CD4-positive, alpha-beta memory T cell (primary cell): ENCODE measurements at regions not wholly inside any gene's neighbourhood (a gene's known extent, or its start where the extent isn't known, plus 50 kb on each side); places are given as distances from the start of the nearest gene placed in this dataset.
"Not testable (repeated sequence)": the region's sequence is repeated elsewhere in the genome, so short reads cannot be mapped to it uniquely, and the experiment has no call there.

Experiments
- CTCF ChIA-PET: fragments of 350-600 bp; sonication (Branson Sonifier 250); formaldehyde crosslinking; loops from one replicate; lab custom pipeline; 2021; ENCODE audit warnings: inconsistent platforms; ENCODE audit not compliant: partially characterized antibody; lab: Charles Lee
- POLR2A ChIA-PET: fragments of 350-600 bp; sonication (Branson Sonifier 250); formaldehyde crosslinking; loops from one replicate; lab custom pipeline; 2021; ENCODE audit not compliant: partially characterized antibody; lab: Charles Lee
- DNase-seq, 5 donors: peaks; one replicate each; pipeline versions ENCODE4 v3.0.0 to v3.0.0-alpha.2; 2020 to 2022; ENCODE audit warnings: mixed read lengths in 1 of 5
- H3K27ac ChIP-seq: one replicate; pipeline ENCODE4 v1.7.0; 2013; ENCODE audit warnings: low read depth, low read length
- H3K27me3 ChIP-seq: 2 replicates; pipeline ENCODE4 v1.7.0; 2013; ENCODE audit warnings: mild to moderate bottlenecking, low read length, moderate library complexity; ENCODE audit not compliant: insufficient read depth
- H3K36me3 ChIP-seq: 2 replicates; pipeline ENCODE4 v1.7.0; 2013; ENCODE audit warnings: mild to moderate bottlenecking, low read length, moderate library complexity; ENCODE audit not compliant: insufficient read depth
- H3K4me1 ChIP-seq: 2 replicates; pipeline ENCODE4 v1.7.0; 2013; ENCODE audit warnings: mild to moderate bottlenecking, low read length, moderate library complexity; ENCODE audit not compliant: insufficient read depth
- H3K4me3 ChIP-seq, 2 donors: one replicate each; pipeline ENCODE4 v1.7.0; 2013; ENCODE audit warnings: low read length in 2 of 2, mild to moderate bottlenecking in 1 of 2
- H3K9me3 ChIP-seq, 2 donors: one replicate each; pipeline ENCODE4 v1.7.0; 2013; ENCODE audit warnings: low read length in 2 of 2, control low read depth in 1 of 2; ENCODE audit not compliant: control insufficient read depth in 1 of 2
- H3K27ac Mint-ChIP-seq, 7 donors: one replicate each; pipeline ENCODE4 v1.8.0; 2020 to 2021; ENCODE audit warnings: mixed read lengths in 7 of 7, mild to moderate bottlenecking in 6 of 7, inconsistent platforms in 3 of 7, moderate library complexity in 3 of 7
- H3K27me3 Mint-ChIP-seq, 2 donors: one replicate each; pipeline ENCODE4 v1.8.0; 2020 to 2021; ENCODE audit warnings: mixed read lengths in 2 of 2
- H3K36me3 Mint-ChIP-seq, 2 donors: one replicate each; pipeline ENCODE4 v1.8.0; 2020 to 2021; ENCODE audit warnings: mixed read lengths in 2 of 2, inconsistent platforms in 1 of 2, mild to moderate bottlenecking in 1 of 2
- H3K4me1 Mint-ChIP-seq, 4 donors: one replicate each; pipeline ENCODE4 v1.8.0; 2020 to 2021; ENCODE audit warnings: mixed read lengths in 4 of 4, mild to moderate bottlenecking in 1 of 4
- H3K4me3 Mint-ChIP-seq, 8 donors: one replicate each; pipeline ENCODE4 v1.8.0; 2020 to 2021; ENCODE audit warnings: mixed read lengths in 8 of 8, mild to moderate bottlenecking in 7 of 8, moderate library complexity in 6 of 8, inconsistent platforms in 3 of 8
- H3K9me3 Mint-ChIP-seq, 8 donors: one replicate each; pipeline ENCODE4 v1.8.0; 2020 to 2021; ENCODE audit warnings: mixed read lengths in 8 of 8, mild to moderate bottlenecking in 5 of 8, inconsistent platforms in 3 of 8, moderate library complexity in 1 of 8
- intact Hi-C: fragments of 100-400 bp; cut with micrococcal nuclease; formaldehyde crosslinking; loops from one replicate; pipeline ENCODE4 v1.15.1; 2023

DNA sequence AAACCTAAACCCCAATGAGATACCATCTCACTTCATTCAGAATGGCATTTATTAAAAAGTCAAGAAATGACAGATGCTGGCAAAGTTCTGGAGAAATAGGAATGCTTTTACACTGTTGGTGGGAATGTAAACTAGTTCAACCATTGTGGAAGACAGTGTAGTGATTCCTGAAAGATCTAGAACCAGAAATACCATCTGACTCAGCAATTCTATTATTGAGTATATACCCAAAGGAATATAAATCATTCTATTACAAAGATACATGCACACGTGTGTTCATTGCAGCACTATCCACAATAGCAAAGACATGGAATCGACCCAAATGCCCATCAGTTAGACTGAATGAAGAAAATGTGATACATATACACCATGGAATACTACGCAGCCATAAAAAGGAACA, 109.6 kb upstream of the PRKG2 start:
- H3K9me3 Mint-ChIP-seq, CTCF ChIA-PET, intact Hi-C loops, H3K4me3 ChIP-seq, H3K4me1 Mint-ChIP-seq, H3K36me3 Mint-ChIP-seq, DNase-seq, H3K27me3 Mint-ChIP-seq, H3K27me3 ChIP-seq, H3K36me3 ChIP-seq, H3K4me1 ChIP-seq, POLR2A ChIA-PET, H3K27ac Mint-ChIP-seq, H3K4me3 Mint-ChIP-seq, H3K9me3 ChIP-seq, H3K27ac ChIP-seq: not testable (repeated sequence)

DNA sequence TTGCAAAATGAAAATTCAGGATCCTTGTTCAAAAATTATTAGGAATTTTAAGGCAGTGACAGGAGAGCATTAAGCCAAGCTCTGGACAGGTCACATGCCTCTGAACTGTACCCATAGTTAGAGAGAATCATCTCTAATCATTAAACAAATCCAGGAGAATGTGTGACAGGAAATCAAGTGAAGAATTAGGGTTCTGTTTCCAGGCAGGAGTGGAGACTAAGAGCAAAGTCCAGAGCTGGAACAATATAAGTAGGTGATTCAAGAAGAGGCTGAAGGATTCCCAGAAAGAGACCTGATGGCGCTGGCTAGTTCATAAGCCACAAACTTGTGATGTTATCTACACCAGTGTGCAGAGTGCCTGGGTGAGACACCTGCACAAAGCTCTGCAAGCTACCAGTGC, 104.6 kb upstream of the PRKG2 start:
- H3K36me3 ChIP-seq = no peaks in the 10 kb centered on the region
- no peaks in the 10 kb centered on the region for H3K9me3 ChIP-seq
- peaks cover 5% of the 10 kb centered on the region in 2 donors for H3K27me3 Mint-ChIP-seq
- no peaks in the 10 kb centered on the region for H3K4me1 ChIP-seq
- no peak overlapping the region for H3K4me3 ChIP-seq
- POLR2A ChIA-PET = no interaction called here
- CTCF ChIA-PET = no interaction called here
- H3K36me3 Mint-ChIP-seq = no peaks in the 10 kb centered on the region
- no peak overlapping the region for H3K4me3 Mint-ChIP-seq
- DNase-seq = no peak
- H3K4me1 Mint-ChIP-seq = no peaks in the 10 kb centered on the region
- H3K27me3 ChIP-seq = no peaks in the 10 kb centered on the region
- H3K9me3 Mint-ChIP-seq = peaks cover 0 to 6% (median 0%) of the 10 kb centered on the region in 8 donors
- intact Hi-C loops = no loop called here
- H3K27ac Mint-ChIP-seq = no peak overlapping the region
- no peak overlapping the region for H3K27ac ChIP-seq

DNA sequence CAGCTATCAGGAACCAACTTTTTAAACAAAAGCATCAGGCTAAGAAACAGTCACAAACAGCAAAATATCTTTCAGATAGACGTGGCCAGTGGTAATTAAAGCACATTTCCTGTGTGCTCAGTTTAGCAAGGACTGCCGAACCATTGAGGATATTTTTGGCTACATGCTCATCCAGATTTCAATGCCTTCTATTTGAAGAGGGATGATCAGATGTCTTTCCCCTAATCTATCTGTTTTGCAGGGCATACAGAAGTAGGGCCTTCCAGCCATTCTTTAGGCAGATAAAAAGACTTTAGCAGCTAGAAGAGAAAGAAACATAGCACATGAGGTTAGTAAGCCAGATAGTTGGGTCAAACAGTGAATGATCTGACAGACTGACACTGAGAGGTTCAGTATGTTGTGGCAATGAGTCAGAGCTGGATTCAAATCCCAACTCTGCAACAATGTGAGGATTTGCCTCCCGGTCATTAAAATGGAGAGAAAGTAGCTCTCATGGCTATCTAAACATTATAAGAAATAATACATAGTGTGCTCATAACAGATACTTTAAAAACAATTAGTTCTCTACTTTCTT, 100.0 kb upstream of the PRKG2 start:
- Mint-ChIP-seq H3K9me3 (peaks cover 0 to 3% (median 0%) of the 10 kb centered on the region in 8 donors), H3K27ac (no peak overlapping the region), H3K27me3 (peaks cover 0 to 2% of the 10 kb centered on the region in 2 donors), H3K4me3 (no peak overlapping the region), H3K36me3 (no peaks in the 10 kb centered on the region), H3K4me1 (no peaks in the 10 kb centered on the region)
- H3K36me3 ChIP-seq = no peaks in the 10 kb centered on the region
- no peak for DNase-seq
- H3K4me3 ChIP-seq = no peak overlapping the region
- no peak overlapping the region for H3K27ac ChIP-seq
- POLR2A ChIA-PET = no interaction called here
- intact Hi-C loops = no loop called here
- no peaks in the 10 kb centered on the region for H3K9me3 ChIP-seq
- CTCF ChIA-PET = interaction anchor here (1.2 kb wide), 1 partner anchor 37 kb away, joined by 3 read pairs; no protein-coding TSS in a partner anchor
- H3K27me3 ChIP-seq = no peaks in the 10 kb centered on the region
- H3K4me1 ChIP-seq = no peaks in the 10 kb centered on the region

DNA sequence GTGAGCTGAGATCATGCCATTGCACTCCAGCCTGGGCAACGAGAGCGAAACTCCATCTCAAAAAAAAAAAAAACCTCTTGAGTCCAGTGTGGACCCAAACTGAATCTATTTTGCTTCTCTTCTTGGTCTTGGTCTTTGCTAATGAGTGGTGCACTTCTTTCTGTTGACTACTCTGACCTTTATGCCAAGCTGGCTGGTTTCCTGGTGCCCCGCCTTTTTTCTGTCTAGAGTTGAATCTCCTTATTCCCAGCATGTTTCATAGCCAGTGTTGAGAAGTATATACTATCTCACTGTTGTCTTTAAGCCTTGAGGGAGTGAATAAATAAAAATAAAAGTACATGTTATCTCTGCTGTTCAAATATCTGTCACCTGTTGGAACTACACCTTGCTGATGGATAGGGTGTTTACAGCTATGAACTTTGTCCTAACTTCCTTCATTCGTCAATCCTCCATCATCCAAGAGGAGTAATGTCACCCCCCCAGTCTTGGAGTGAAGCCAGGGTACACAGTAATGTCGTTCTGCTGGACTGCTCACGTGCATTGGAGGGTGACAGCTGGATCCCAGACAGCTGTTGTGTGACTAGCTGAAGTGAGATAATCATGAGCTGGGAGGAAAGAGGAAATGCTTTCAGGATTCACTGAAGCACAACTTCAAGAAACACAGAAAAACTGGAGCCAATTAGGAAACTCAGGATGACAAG, 99.3 kb upstream of the PRKG2 start:
- intact Hi-C loops = no loop called here
- H3K36me3 ChIP-seq = no peaks in the 10 kb centered on the region
- Mint-ChIP-seq H3K27me3 (peaks cover 0 to 2% of the 10 kb centered on the region in 2 donors), H3K27ac (no peak overlapping the region), H3K9me3 (peaks cover 0 to 3% (median 0%) of the 10 kb centered on the region in 8 donors), H3K4me1 (no peaks in the 10 kb centered on the region), H3K36me3 (no peaks in the 10 kb centered on the region), H3K4me3 (no peak overlapping the region)
- DNase-seq = no peak
- no peaks in the 10 kb centered on the region for H3K9me3 ChIP-seq
- CTCF ChIA-PET = interaction anchor here (1.1 to 1.2 kb wide), 2 partner anchors 38 kb away, joined by 3 read pairs; no protein-coding TSS in a partner anchor
- H3K4me1 ChIP-seq = no peaks in the 10 kb centered on the region
- H3K27ac ChIP-seq = no peak overlapping the region
- no peaks in the 10 kb centered on the region for H3K27me3 ChIP-seq
- no peak overlapping the region for H3K4me3 ChIP-seq
- POLR2A ChIA-PET = no interaction called here

DNA sequence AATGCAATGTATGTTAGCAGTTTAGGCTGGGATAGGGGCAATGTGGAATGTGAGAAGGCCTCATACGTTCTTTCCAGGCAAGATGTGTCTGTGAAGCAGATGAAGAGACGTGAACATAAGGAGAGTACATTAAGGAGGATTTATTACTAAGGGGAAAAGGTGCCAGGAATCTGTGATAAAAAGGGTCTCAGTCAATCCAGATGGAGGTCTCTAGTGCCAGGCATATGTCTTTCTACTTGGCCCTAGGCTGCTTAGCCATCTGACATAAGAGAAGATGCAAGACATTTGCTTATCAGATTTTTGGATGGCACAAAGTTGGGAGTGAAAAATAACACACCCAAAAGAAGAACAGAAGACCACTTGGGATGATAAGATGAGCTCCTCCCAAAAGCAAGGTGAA, 93.0 kb upstream of the PRKG2 start:
- H3K4me3 ChIP-seq = no peak overlapping the region
- no peak for DNase-seq
- no peak overlapping the region for H3K27ac ChIP-seq
- H3K36me3 Mint-ChIP-seq = no peaks in the 10 kb centered on the region
- CTCF ChIA-PET = no interaction called here
- H3K9me3 Mint-ChIP-seq = peaks cover 0 to 3% (median 0%) of the 10 kb centered on the region in 8 donors
- no peaks in the 10 kb centered on the region for H3K9me3 ChIP-seq
- no peaks in the 10 kb centered on the region for H3K27me3 ChIP-seq
- peaks cover 3 to 10% of the 10 kb centered on the region in 2 donors for H3K27me3 Mint-ChIP-seq
- peak overlapping the region in 1 of 7 donors; percentile 2 for H3K27ac Mint-ChIP-seq
- no peaks in the 10 kb centered on the region for H3K4me1 Mint-ChIP-seq
- intact Hi-C loops = no loop called here
- H3K36me3 ChIP-seq = no peaks in the 10 kb centered on the region
- POLR2A ChIA-PET = no interaction called here
- no peaks in the 10 kb centered on the region for H3K4me1 ChIP-seq
- H3K4me3 Mint-ChIP-seq = no peak overlapping the region

DNA sequence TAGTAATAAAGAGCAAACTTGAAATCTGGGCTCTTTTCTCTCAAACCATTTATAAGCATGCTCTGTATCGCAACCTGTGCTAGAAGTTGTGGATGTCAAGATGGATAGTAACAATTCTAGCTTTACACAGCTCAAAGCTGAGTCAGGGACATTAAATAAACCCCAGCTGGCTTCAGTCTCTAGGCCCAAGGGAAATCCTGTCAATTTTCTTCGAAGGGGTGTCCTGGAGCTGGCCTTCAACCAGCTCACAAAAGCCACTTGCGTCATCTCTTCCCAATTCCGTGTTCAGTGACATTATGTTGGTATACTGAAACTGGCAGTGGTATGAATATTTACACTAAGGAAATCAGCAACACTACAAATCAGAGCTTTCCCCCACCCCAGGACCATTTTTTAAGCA, 89.8 kb upstream of the PRKG2 start:
- DNase-seq = no peak
- Mint-ChIP-seq H3K4me3 (no peak overlapping the region), H3K4me1 (no peaks in the 10 kb centered on the region), H3K27me3 (peaks cover 13 to 14% of the 10 kb centered on the region in 2 donors), H3K9me3 (no peaks in the 10 kb centered on the region), H3K27ac (no peak overlapping the region), H3K36me3 (no peaks in the 10 kb centered on the region)
- H3K9me3 ChIP-seq = no peaks in the 10 kb centered on the region
- no peaks in the 10 kb centered on the region for H3K4me1 ChIP-seq
- H3K27ac ChIP-seq = no peak overlapping the region
- POLR2A ChIA-PET = no interaction called here
- H3K27me3 ChIP-seq = no peaks in the 10 kb centered on the region
- no peak overlapping the region for H3K4me3 ChIP-seq
- no peaks in the 10 kb centered on the region for H3K36me3 ChIP-seq
- intact Hi-C loops = no loop called here
- CTCF ChIA-PET = no interaction called here

DNA sequence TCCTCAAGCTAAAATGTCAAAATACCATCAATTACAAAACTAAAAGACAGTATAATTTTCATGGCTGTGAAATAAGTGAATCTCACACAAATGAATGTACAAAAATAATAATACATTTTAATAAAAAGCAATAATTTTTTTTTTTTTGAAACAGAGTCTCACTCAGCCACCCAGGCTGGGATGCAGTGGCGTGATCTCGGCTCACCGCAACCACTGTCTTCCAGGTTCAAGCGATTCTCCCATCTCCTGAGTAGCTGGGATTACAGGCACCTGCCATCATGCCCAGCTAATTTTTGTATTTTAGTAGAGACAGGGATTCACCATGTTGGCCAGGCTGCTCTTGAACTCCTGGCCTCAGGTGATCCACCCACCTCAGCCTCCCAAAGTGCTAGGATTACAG, 85.3 kb upstream of the PRKG2 start:
- H3K4me1 ChIP-seq, intact Hi-C loops, H3K4me3 Mint-ChIP-seq, CTCF ChIA-PET, H3K9me3 ChIP-seq, H3K27ac ChIP-seq, POLR2A ChIA-PET, H3K27ac Mint-ChIP-seq, H3K4me1 Mint-ChIP-seq, H3K36me3 ChIP-seq, H3K36me3 Mint-ChIP-seq, H3K4me3 ChIP-seq, DNase-seq, H3K27me3 ChIP-seq: not testable (repeated sequence)
- Mint-ChIP-seq H3K9me3 (peaks cover 2 to 26% (median 12%) of the 10 kb centered on the region in 8 donors), H3K27me3 (peaks cover 10 to 11% of the 10 kb centered on the region in 2 donors)
